Neural progenitor cell (in vitro differentiated cells): ENCODE measurements at regions not wholly inside any gene's neighbourhood (a gene's known extent, or its start where the extent isn't known, plus 50 kb on each side); places are given as distances from the start of the nearest gene placed in this dataset.

Source experiments
- EZH2 ChIP-seq: fragments of 200-600 bp; sonication (generic); IDR thresholded peaks from 2 replicates; pipeline ENCODE4 v1.6.1; 2017; ENCODE audit warnings: antibody characterized with exemption, mild to moderate bottlenecking, moderate library complexity
- TF ChIP-seq, protein P1 (sequence below): fragments of 200-600 bp; sonication (generic); IDR thresholded peaks from 2 replicates; pipeline ENCODE4 v1.5.1; 2017; ENCODE audit warnings: antibody characterized with exemption, mild to moderate bottlenecking

- TF ChIP-seq, protein P1, sequence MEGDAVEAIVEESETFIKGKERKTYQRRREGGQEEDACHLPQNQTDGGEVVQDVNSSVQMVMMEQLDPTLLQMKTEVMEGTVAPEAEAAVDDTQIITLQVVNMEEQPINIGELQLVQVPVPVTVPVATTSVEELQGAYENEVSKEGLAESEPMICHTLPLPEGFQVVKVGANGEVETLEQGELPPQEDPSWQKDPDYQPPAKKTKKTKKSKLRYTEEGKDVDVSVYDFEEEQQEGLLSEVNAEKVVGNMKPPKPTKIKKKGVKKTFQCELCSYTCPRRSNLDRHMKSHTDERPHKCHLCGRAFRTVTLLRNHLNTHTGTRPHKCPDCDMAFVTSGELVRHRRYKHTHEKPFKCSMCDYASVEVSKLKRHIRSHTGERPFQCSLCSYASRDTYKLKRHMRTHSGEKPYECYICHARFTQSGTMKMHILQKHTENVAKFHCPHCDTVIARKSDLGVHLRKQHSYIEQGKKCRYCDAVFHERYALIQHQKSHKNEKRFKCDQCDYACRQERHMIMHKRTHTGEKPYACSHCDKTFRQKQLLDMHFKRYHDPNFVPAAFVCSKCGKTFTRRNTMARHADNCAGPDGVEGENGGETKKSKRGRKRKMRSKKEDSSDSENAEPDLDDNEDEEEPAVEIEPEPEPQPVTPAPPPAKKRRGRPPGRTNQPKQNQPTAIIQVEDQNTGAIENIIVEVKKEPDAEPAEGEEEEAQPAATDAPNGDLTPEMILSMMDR: no peak
- TF ChIP-seq EZH2: no peak
Observed at GRCh38 chr12:96094201-96094600, 58.8 kb upstream of the LTA4H start.
